Stimulated activated CD4-positive, alpha-beta T cell treated with anti-CD3 and anti-CD28 coated beads, Interleukin-2, amount 100 ng/mL, for 4 hours (primary cell): ENCODE measurements at regions not wholly inside any gene's neighbourhood (a gene's known extent, or its start where the extent isn't known, plus 50 kb on each side); places are given as distances from the start of the nearest gene placed in this dataset.
"Not testable (repeated sequence)": the region's sequence is repeated elsewhere in the genome, so short reads cannot be mapped to it uniquely, and the experiment has no call there.

Experiments used
- DNase-seq: peaks from one replicate; pipeline ENCODE4 v3.0.0-alpha.2; 2020; ENCODE audit warnings: low read depth

GRCh38 chr16:72657164-72657563 lies 390.8 kb downstream of the ZFHX3 start:
- no peak for DNase-seq

GRCh38 chr16:72654535-72654934 lies 393.4 kb downstream of the ZFHX3 start:
- no peak for DNase-seq

GRCh38 chr16:72649254-72649944 lies 398.5 kb downstream of the ZFHX3 start:
- DNase-seq = no peak

- no peak for DNase-seq
Measured at GRCh38 chr16:72646615-72647014, 401.3 kb downstream of the ZFHX3 start.

- DNase-seq = no peak
Measured at GRCh38 chr16:72645538-72645937, 402.4 kb downstream of the ZFHX3 start.

- DNase-seq = no peak
Measured at GRCh38 chr16:72644911-72645310, 403.0 kb downstream of the ZFHX3 start.

- no peak for DNase-seq
Measured at GRCh38 chr16:72639494-72639893, 408.4 kb downstream of the ZFHX3 start.

GRCh38 chr16:72637306-72637705 lies 410.6 kb downstream of the ZFHX3 start:
- no peak for DNase-seq

- no peak for DNase-seq
Measured at GRCh38 chr16:72635694-72636093, 412.2 kb downstream of the ZFHX3 start.

- DNase-seq = no peak
Measured at GRCh38 chr16:72635104-72635503, 412.8 kb downstream of the ZFHX3 start.

- not testable (repeated sequence) for DNase-seq
Measured at GRCh38 chr16:72627182-72627896, 420.6 kb downstream of the ZFHX3 start.

- no peak for DNase-seq
Measured at GRCh38 chr16:72626623-72627022, 421.3 kb downstream of the ZFHX3 start.

GRCh38 chr16:72621651-72622050 lies 426.3 kb downstream of the ZFHX3 start:
- no peak for DNase-seq

GRCh38 chr16:72620853-72621252 lies 427.1 kb downstream of the ZFHX3 start:
- no peak for DNase-seq

- DNase-seq = no peak
Measured at GRCh38 chr16:72620348-72620747, 427.6 kb downstream of the ZFHX3 start.

- DNase-seq = no peak
Measured at GRCh38 chr16:72615856-72616255, 432.1 kb downstream of the ZFHX3 start.

- no peak for DNase-seq
Measured at GRCh38 chr16:72612718-72613117, 435.2 kb downstream of the ZFHX3 start.

- no peak for DNase-seq
Measured at GRCh38 chr16:72612256-72612655, 435.7 kb downstream of the ZFHX3 start.

- DNase-seq = no peak
Measured at GRCh38 chr16:72609933-72610332, 438.0 kb upstream of the PMFBP1 start.

- DNase-seq = no peak
Measured at GRCh38 chr16:72609066-72609465, 437.1 kb upstream of the PMFBP1 start.

GRCh38 chr16:72604375-72604774 lies 432.4 kb upstream of the PMFBP1 start:
- no peak for DNase-seq

GRCh38 chr16:72602499-72602898 lies 430.5 kb upstream of the PMFBP1 start:
- no peak for DNase-seq

- no peak for DNase-seq
Measured at GRCh38 chr16:72598696-72599095, 426.7 kb upstream of the PMFBP1 start.

GRCh38 chr16:72597938-72598337 lies 426.0 kb upstream of the PMFBP1 start:
- DNase-seq = no peak
